ENCODE measurements at regions not wholly inside any gene's neighbourhood (a gene's known extent, or its start where the extent isn't known, plus 50 kb on each side); places are given as distances from the start of the nearest gene placed in this dataset.

GRCh38 chr1:2966449-2967328 lies 54.6 kb upstream of the ACTRT2 start:
- Mint-ChIP-seq H3K4me1 (no peaks in the 10 kb centered on the region), H3K27me3 (ENCODE audit: low read depth) (no peaks in the 10 kb centered on the region), H3K9me3 (peaks cover 6% of the 10 kb centered on the region), H3K4me3 (no peak overlapping the region), H3K36me3 (ENCODE audit: low read depth) (no peaks in the 10 kb centered on the region), H3K27ac (ENCODE audit: unreplicated experiment) (no peak overlapping the region)
- no peak for DNase-seq (ENCODE audit: low read depth, low spot score)
- TF ChIP-seq CTCF (conservative IDR thresholded peaks at IDR 0.05): no peak

GRCh38 chr1:2967329-2967725 lies 53.9 kb upstream of the ACTRT2 start:
- H3K9me3 Mint-ChIP-seq: peaks cover 6% of the 10 kb centered on the region

GRCh38 chr1:2967881-2968280 lies 53.4 kb upstream of the ACTRT2 start:
- H3K27ac Mint-ChIP-seq (ENCODE audit: unreplicated experiment): no peak overlapping the region
- no peaks in the 10 kb centered on the region for H3K36me3 Mint-ChIP-seq (ENCODE audit: low read depth)
- H3K4me1 Mint-ChIP-seq: no peaks in the 10 kb centered on the region
- no peaks in the 10 kb centered on the region for H3K27me3 Mint-ChIP-seq (ENCODE audit: low read depth)
- no peak for DNase-seq (ENCODE audit: low read depth, low spot score)
- peaks cover 6% of the 10 kb centered on the region for H3K9me3 Mint-ChIP-seq
- TF ChIP-seq CTCF (conservative IDR thresholded peaks at IDR 0.05): no peak
- no peak overlapping the region for H3K4me3 Mint-ChIP-seq

More at GRCh38 chr1:2967329-2967725, 53.9 kb upstream of the ACTRT2 start:
- Mint-ChIP-seq H3K4me1 (no peaks in the 10 kb centered on the region), H3K27me3 (ENCODE audit: low read depth) (no peaks in the 10 kb centered on the region), H3K4me3 (no peak overlapping the region), H3K27ac (ENCODE audit: unreplicated experiment) (no peak overlapping the region), H3K36me3 (ENCODE audit: low read depth) (no peaks in the 10 kb centered on the region)
- no peak for TF ChIP-seq CTCF (conservative IDR thresholded peaks at IDR 0.05)
- DNase-seq (ENCODE audit: low read depth, low spot score): no peak

- H3K27ac Mint-ChIP-seq (ENCODE audit: unreplicated experiment): no peak overlapping the region
- peaks cover 5% of the 10 kb centered on the region for H3K9me3 Mint-ChIP-seq
- no peak for DNase-seq (ENCODE audit: low read depth, low spot score)
- H3K4me1 Mint-ChIP-seq: no peaks in the 10 kb centered on the region
- no peaks in the 10 kb centered on the region for H3K36me3 Mint-ChIP-seq (ENCODE audit: low read depth)
- H3K27me3 Mint-ChIP-seq (ENCODE audit: low read depth): no peaks in the 10 kb centered on the region
- TF ChIP-seq CTCF (conservative IDR thresholded peaks at IDR 0.05): no peak
- H3K4me3 Mint-ChIP-seq: no peak overlapping the region
Measured at GRCh38 chr1:2968471-2968881, 52.8 kb upstream of the ACTRT2 start.

- Mint-ChIP-seq H3K4me3 (no peak overlapping the region), H3K27ac (ENCODE audit: unreplicated experiment) (no peak overlapping the region), H3K27me3 (ENCODE audit: low read depth) (no peaks in the 10 kb centered on the region), H3K36me3 (ENCODE audit: low read depth) (no peaks in the 10 kb centered on the region), H3K9me3 (peaks cover 3% of the 10 kb centered on the region), H3K4me1 (no peaks in the 10 kb centered on the region)
- DNase-seq (ENCODE audit: low read depth, low spot score): no peak
- no peak for TF ChIP-seq CTCF (conservative IDR thresholded peaks at IDR 0.05)
Measured at GRCh38 chr1:2969011-2969844, 52.0 kb upstream of the ACTRT2 start.
